GM12878 (cell line): ENCODE measurements at regions not wholly inside any gene's neighbourhood (a gene's known extent, or its start where the extent isn't known, plus 50 kb on each side); places are given as distances from the start of the nearest gene placed in this dataset.

Experiments
- ATAC-seq: fragments of 200-7000 bp; cut with Tn5 transposase; 3 replicates; pipeline ENCODE4 v1.9.1; 2020; ENCODE audit warnings: mild to moderate bottlenecking, moderate library complexity
- BruUV-seq: library from RNA; stranded (reverse); fragments of 400-500 nt; replicated peaks from 2 replicates; lab custom pipeline; 2021; lab: Mats Ljungman, UMichigan
- CTCF ChIA-PET: fragments of 300-600 bp; sonication (Branson Sonifier 250); formaldehyde crosslinking; extraction: SDS; loops from one replicate; lab custom pipeline; 2021; ENCODE audit warnings: inconsistent platforms; lab: Yijun Ruan, JAX
- POLR2A ChIA-PET: fragments of 350-600 bp; formaldehyde crosslinking; extraction: SDS; loops from one replicate; lab custom pipeline; 2021; ENCODE audit warnings: inconsistent platforms; lab: Charles Lee
- RAD21 ChIA-PET: fragments of 300-600 bp; sonication (Branson Sonifier 250); formaldehyde crosslinking; loops from one replicate; lab custom pipeline; 2023; ENCODE audit warnings: antibody characterized with exemption; ENCODE audit not compliant: unreplicated experiment; lab: Charles Lee
- SMC1A ChIA-PET: fragments of 300-600 bp; sonication (Branson Sonifier 250); formaldehyde crosslinking; loops from one replicate; lab custom pipeline; 2023; ENCODE audit not compliant: unreplicated experiment, uncharacterized antibody; lab: Charles Lee
- DNase-seq: peaks from one replicate; pipeline ENCODE4 v3.0.0-alpha.2; 2011; ENCODE audit warnings: low read depth, low spot score
- FAIRE-seq: peaks from 3 replicates; lab custom pipeline; 2011; peaks lifted over from hg19 to GRCh38; lab: Jason Lieb, UNC
- H2AFZ ChIP-seq: 2 replicates; pipeline ENCODE4 v1.6.0; 2011; ENCODE audit warnings: low read depth, low read length, control low read depth; ENCODE audit not compliant: control insufficient read depth
- H3K27ac ChIP-seq: 2 replicates; pipeline ENCODE4 v1.5.1; 2011; ENCODE audit warnings: control low read depth; ENCODE audit not compliant: control insufficient read depth, insufficient read depth
- H3K27me3 ChIP-seq, 2 experiments: replicated peaks in 1 of 2; 2 replicates each; pipeline versions ENCODE4 v1.6.0 to v1.6.1; 2011; ENCODE audit warnings: low read length in 1 of 2; ENCODE audit not compliant: control insufficient read depth in 2 of 2, insufficient read depth in 2 of 2
- H3K36me3 ChIP-seq, 2 experiments: 2 replicates each; pipeline ENCODE4 v1.5.1; 2011; ENCODE audit warnings: low read length in 1 of 2; ENCODE audit not compliant: control insufficient read depth in 2 of 2, insufficient read depth in 2 of 2
- H3K4me1 ChIP-seq: 2 replicates; pipeline ENCODE4 v1.6.1; 2011; ENCODE audit warnings: mild to moderate bottlenecking, low read length, moderate library complexity, mixed read lengths; ENCODE audit not compliant: control insufficient read depth, insufficient read depth
- H3K4me2 ChIP-seq: 2 replicates; pipeline ENCODE4 v1.6.0; 2011; ENCODE audit warnings: control low read depth; ENCODE audit not compliant: control insufficient read depth, insufficient read depth
- H3K4me3 ChIP-seq: fragments of 200-600 bp; sonication (generic); 2 replicates; pipeline ENCODE4 v1.5.1; 2016
- H3K79me2 ChIP-seq: 2 replicates; pipeline ENCODE4 v1.6.0; 2011; ENCODE audit warnings: low read length; ENCODE audit not compliant: control insufficient read depth, insufficient read depth
- H3K9ac ChIP-seq: 2 replicates; pipeline ENCODE4 v1.8.0; 2011; ENCODE audit warnings: low read length, control low read depth, mixed read lengths; ENCODE audit not compliant: control insufficient read depth, insufficient read depth
- H3K9me3 ChIP-seq: replicated peaks from 3 replicates; pipeline ENCODE4 v1.5.1; 2011; ENCODE audit warnings: mild to moderate bottlenecking, low read length; ENCODE audit not compliant: control insufficient read depth, insufficient read depth
- H4K20me1 ChIP-seq: 2 replicates; pipeline ENCODE4 v1.6.0; 2011; ENCODE audit not compliant: control insufficient read depth, insufficient read depth
- ASH2L ChIP-seq: fragments of 300-600, 200-600 bp; sonication (generic); IDR thresholded peaks from 2 replicates; pipeline ENCODE4 v1.6.1; 2017; ENCODE audit warnings: low read depth, mild to moderate bottlenecking, borderline replicate concordance
- EED ChIP-seq: sonication (generic); IDR thresholded peaks from 2 replicates; pipeline ENCODE4 v1.6.1; 2016; ENCODE audit warnings: antibody characterized with exemption, low read depth
- HCFC1 ChIP-seq: fragments of 150-350 bp; IDR thresholded peaks from 2 replicates; pipeline ENCODE4 v1.6.1; 2014; ENCODE audit warnings: low read length
- MTA2 ChIP-seq: fragments of 450-650 bp; IDR thresholded peaks from 2 replicates; pipeline ENCODE4 v1.6.1; 2016; ENCODE audit warnings: low read depth, mild to moderate bottlenecking, moderate library complexity
- RELA ChIP-seq: fragments of 450-650 bp; IDR thresholded peaks from 2 replicates; pipeline ENCODE4 v1.8.0; 2014; ENCODE audit warnings: borderline replicate concordance; ENCODE audit not compliant: partially characterized antibody
- ZNF592 ChIP-seq: fragments of 450-650 bp; IDR thresholded peaks from 2 replicates; pipeline ENCODE4 v1.6.1; 2017; ENCODE audit warnings: mild to moderate bottlenecking, moderate library complexity
- ZSCAN29 ChIP-seq: fragments of 450-650 bp; IDR thresholded peaks from 2 replicates; pipeline ENCODE4 v1.6.1; 2017; ENCODE audit warnings: mild to moderate bottlenecking, moderate library complexity
- WGBS: methylation state at CpG from one replicate; pipeline ENCODE4 v1.1.6; 2016; ENCODE audit warnings: low lambda C conversion rate; ENCODE audit not compliant: insufficient replicate concordance, insufficient coverage; ENCODE audit errors: missing lambda C conversion rate; 5-methylcytosine and 5-hydroxymethylcytosine counted together
- in situ Hi-C: fragments of 300-500 bp; cut with MboI; formaldehyde crosslinking; loops from 9 replicates; pipeline ENCODE4 v1.14.3; 2018; ENCODE audit warnings: mixed read lengths
- intact Hi-C: fragments of 100-400 bp; cut with micrococcal nuclease; formaldehyde crosslinking; loops from one replicate; pipeline ENCODE4 v1.14.2; 2022; ENCODE audit not compliant: unreplicated experiment
- TF ChIP-seq, protein P1 (sequence below): IDR thresholded peaks from 2 replicates; pipeline ENCODE4 v1.6.1; 2011; ENCODE audit warnings: low read depth, mild to moderate bottlenecking, low read length, moderate library complexity, borderline replicate concordance; ENCODE audit errors: extremely low read depth
- TF ChIP-seq, protein P2 (sequence below): fragments of 450-650 bp; IDR thresholded peaks from 2 replicates; pipeline ENCODE4 v1.6.1; 2016; ENCODE audit warnings: mild to moderate bottlenecking, moderate library complexity, borderline replicate concordance

DNA sequence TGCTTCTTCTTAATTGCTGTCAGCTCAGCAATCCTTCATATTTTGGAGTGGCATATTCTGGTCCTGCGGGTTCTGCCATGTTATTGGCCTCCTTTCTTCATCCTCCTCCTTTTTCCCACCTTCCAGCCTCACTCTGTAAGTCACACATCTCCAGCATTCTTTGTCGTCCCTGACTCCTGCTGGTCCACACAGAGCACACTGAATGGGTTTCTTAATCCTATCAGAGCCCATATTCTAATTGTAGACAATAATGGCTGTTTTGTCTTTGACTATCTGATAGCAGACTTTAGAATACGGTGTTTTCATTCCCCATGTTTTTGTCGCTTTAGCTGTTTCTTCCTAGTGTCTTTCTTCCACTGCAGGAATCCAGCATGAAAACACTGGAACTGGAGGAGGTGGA lies 389.6 kb downstream of the REEP3 start:
- H3K9me3 ChIP-seq, result no peaks in the 10 kb centered on the region
- 0 out of 4 replicates have a peak, but pooled peaks cover 0 to 2% of the 10 kb centered on the region in 2 experiments for H3K27me3 ChIP-seq
- RAD21 ChIA-PET, result no interaction called here
- H3K79me2 ChIP-seq, result no peaks in the 10 kb centered on the region
- no peaks in the 10 kb centered on the region for H4K20me1 ChIP-seq
- no peak overlapping the region for H3K9ac ChIP-seq
- 9% methylated on average over 4 of the region's 4 CpGs for WGBS
- no peak overlapping the region for H3K4me3 ChIP-seq
- no peak overlapping the region for H3K4me2 ChIP-seq
- CTCF ChIA-PET, result no interaction called here
- POLR2A ChIA-PET, result no interaction called here
- no peak for ATAC-seq
- H3K4me1 ChIP-seq, result no peaks in the 10 kb centered on the region
- SMC1A ChIA-PET, result no interaction called here
- no TSS peak for BruUV-seq
- DNase-seq, result no peak
- in situ Hi-C loops (no loop called here), intact Hi-C loops (no loop called here)
- TF ChIP-seq HCFC1, result no peak
- no peak for TF ChIP-seq ASH2L
- TF ChIP-seq, protein P1, sequence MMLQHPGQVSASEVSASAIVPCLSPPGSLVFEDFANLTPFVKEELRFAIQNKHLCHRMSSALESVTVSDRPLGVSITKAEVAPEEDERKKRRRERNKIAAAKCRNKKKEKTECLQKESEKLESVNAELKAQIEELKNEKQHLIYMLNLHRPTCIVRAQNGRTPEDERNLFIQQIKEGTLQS, result no peak
- TF ChIP-seq, protein P2, sequence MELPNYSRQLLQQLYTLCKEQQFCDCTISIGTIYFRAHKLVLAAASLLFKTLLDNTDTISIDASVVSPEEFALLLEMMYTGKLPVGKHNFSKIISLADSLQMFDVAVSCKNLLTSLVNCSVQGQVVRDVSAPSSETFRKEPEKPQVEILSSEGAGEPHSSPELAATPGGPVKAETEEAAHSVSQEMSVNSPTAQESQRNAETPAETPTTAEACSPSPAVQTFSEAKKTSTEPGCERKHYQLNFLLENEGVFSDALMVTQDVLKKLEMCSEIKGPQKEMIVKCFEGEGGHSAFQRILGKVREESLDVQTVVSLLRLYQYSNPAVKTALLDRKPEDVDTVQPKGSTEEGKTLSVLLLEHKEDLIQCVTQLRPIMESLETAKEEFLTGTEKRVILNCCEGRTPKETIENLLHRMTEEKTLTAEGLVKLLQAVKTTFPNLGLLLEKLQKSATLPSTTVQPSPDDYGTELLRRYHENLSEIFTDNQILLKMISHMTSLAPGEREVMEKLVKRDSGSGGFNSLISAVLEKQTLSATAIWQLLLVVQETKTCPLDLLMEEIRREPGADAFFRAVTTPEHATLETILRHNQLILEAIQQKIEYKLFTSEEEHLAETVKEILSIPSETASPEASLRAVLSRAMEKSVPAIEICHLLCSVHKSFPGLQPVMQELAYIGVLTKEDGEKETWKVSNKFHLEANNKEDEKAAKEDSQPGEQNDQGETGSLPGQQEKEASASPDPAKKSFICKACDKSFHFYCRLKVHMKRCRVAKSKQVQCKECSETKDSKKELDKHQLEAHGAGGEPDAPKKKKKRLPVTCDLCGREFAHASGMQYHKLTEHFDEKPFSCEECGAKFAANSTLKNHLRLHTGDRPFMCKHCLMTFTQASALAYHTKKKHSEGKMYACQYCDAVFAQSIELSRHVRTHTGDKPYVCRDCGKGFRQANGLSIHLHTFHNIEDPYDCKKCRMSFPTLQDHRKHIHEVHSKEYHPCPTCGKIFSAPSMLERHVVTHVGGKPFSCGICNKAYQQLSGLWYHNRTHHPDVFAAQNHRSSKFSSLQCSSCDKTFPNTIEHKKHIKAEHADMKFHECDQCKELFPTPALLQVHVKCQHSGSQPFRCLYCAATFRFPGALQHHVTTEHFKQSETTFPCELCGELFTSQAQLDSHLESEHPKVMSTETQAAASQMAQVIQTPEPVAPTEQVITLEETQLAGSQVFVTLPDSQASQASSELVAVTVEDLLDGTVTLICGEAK, result no peak
- TF ChIP-seq EED, result no peak
- TF ChIP-seq ZSCAN29, result no peak
- no peak for TF ChIP-seq RELA
- no peak for TF ChIP-seq MTA2
- TF ChIP-seq ZNF592, result no peak
- no peak overlapping the region for H2AFZ ChIP-seq
- no peak overlapping the region for H3K27ac ChIP-seq
- H3K36me3 ChIP-seq, result no peaks in the 10 kb centered on the region
- no peak for FAIRE-seq
